Activated naive CD4-positive, alpha-beta T cell treated with Interleukin-2 at 50 U/mL for 16 hours (primary cell): ENCODE measurements at regions not wholly inside any gene's neighbourhood (a gene's known extent, or its start where the extent isn't known, plus 50 kb on each side); places are given as distances from the start of the nearest gene placed in this dataset.
A peak's percentile ranks its signal among the peaks of the same experiment; 100 is the strongest.
"Not testable (repeated sequence)": the region's sequence is repeated elsewhere in the genome, so short reads cannot be mapped to it uniquely, and the experiment has no call there.

Experiments used
- DNase-seq: peaks from one replicate; pipeline ENCODE4 v3.0.0-alpha.2; 2020

GRCh38 chr5:18630458-18631045, 996.3 kb downstream of the TAF11L14 start:
- DNase-seq, result no peak

- no peak for DNase-seq
Measured at GRCh38 chr5:18652404-18653215, 1018.4 kb downstream of the TAF11L14 start.

- DNase-seq, result no peak
Measured at GRCh38 chr5:18653216-18653752, 1019.0 kb downstream of the TAF11L14 start.

- no peak for DNase-seq
Measured at GRCh38 chr5:18660511-18660910, 1026.3 kb downstream of the TAF11L14 start.

- no peak for DNase-seq
Measured at GRCh38 chr5:18662231-18662630, 1028.0 kb downstream of the TAF11L14 start.

- not testable (repeated sequence) for DNase-seq
Measured at GRCh38 chr5:18674212-18674611, 1040.0 kb downstream of the TAF11L14 start.

GRCh38 chr5:18675041-18675440, 1040.8 kb downstream of the TAF11L14 start:
- DNase-seq, result no peak

- DNase-seq, result no peak
Measured at GRCh38 chr5:18686253-18686652, 1052.0 kb downstream of the TAF11L14 start.

GRCh38 chr5:18687429-18687828, 1053.2 kb downstream of the TAF11L14 start:
- no peak for DNase-seq

GRCh38 chr5:18699681-18700080, 1065.4 kb downstream of the TAF11L14 start:
- no peak for DNase-seq

GRCh38 chr5:18702821-18703220, 1068.6 kb downstream of the TAF11L14 start:
- no peak for DNase-seq

- DNase-seq, result no peak
Measured at GRCh38 chr5:18712936-18713485, 1078.8 kb downstream of the TAF11L14 start.

GRCh38 chr5:18720002-18720401, 1085.7 kb downstream of the TAF11L14 start:
- DNase-seq, result no peak

- no peak for DNase-seq
Measured at GRCh38 chr5:18732556-18733479, 1098.6 kb downstream of the TAF11L14 start.

GRCh38 chr5:18736051-18736398, 1101.8 kb downstream of the TAF11L14 start:
- DNase-seq, result no peak

- not testable (repeated sequence) for DNase-seq
Measured at GRCh38 chr5:18736736-18737135, 1102.5 kb downstream of the TAF11L14 start.

- DNase-seq, result no peak
Measured at GRCh38 chr5:18740301-18740700, 1106.0 kb downstream of the TAF11L14 start.

GRCh38 chr5:18742830-18743229, 1108.6 kb downstream of the TAF11L14 start:
- no peak for DNase-seq

GRCh38 chr5:18744441-18744840, 1110.2 kb downstream of the TAF11L14 start:
- DNase-seq, result no peak

- peak; percentile 15 for DNase-seq
Measured at GRCh38 chr5:18745042-18745987, 1111.1 kb downstream of the TAF11L14 start.

- DNase-seq, result peak; percentile 42
Measured at GRCh38 chr5:18745988-18746615, 1111.8 kb downstream of the TAF11L14 start.
